GM23338 (cell line): ENCODE measurements at regions not wholly inside any gene's neighbourhood (a gene's known extent, or its start where the extent isn't known, plus 50 kb on each side); places are given as distances from the start of the nearest gene placed in this dataset.

ENCODE experiments used
- ATAC-seq: fragments of 200-7000 bp; cut with Tn5 transposase; 3 replicates; pipeline ENCODE4 v1.9.1; 2020
- DNase-seq: peaks from one replicate; pipeline ENCODE4 v3.0.0-alpha.2; 2015; ENCODE audit warnings: low spot score
- H2AFZ ChIP-seq: fragments of 200-600 bp; sonication (generic); 2 replicates; pipeline ENCODE4 v1.8.0; 2016; ENCODE audit warnings: antibody characterized with exemption, mild to moderate bottlenecking, moderate library complexity
- H3F3A ChIP-seq: fragments of 200-600 bp; sonication (generic); replicated peaks from 2 replicates; pipeline ENCODE4 v1.8.0; 2017; ENCODE audit warnings: antibody characterized with exemption, mixed run types, low read depth
- H3K27ac ChIP-seq: fragments of 200-600 bp; sonication (generic); 2 replicates; pipeline ENCODE4 v1.6.1; 2016; ENCODE audit warnings: low read depth
- H3K27me3 ChIP-seq: fragments of 200-600 bp; sonication (generic); 2 replicates; pipeline ENCODE4 v1.8.0; 2016; ENCODE audit warnings: mild to moderate bottlenecking, mixed run types, moderate library complexity; ENCODE audit not compliant: insufficient read depth
- H3K36me3 ChIP-seq: fragments of 200-600 bp; sonication (generic); 2 replicates; pipeline ENCODE4 v1.8.0; 2016; ENCODE audit warnings: mild to moderate bottlenecking; ENCODE audit not compliant: insufficient read depth
- H3K4me1 ChIP-seq: fragments of 200-600 bp; sonication (generic); 2 replicates; pipeline ENCODE4 v1.8.0; 2016; ENCODE audit warnings: mild to moderate bottlenecking, moderate library complexity; ENCODE audit not compliant: insufficient read depth
- H3K4me2 ChIP-seq: fragments of 200-600 bp; sonication (generic); 2 replicates; pipeline ENCODE4 v1.7.1; 2017; ENCODE audit warnings: mixed run types
- H3K4me3 ChIP-seq: fragments of 200-600 bp; sonication (generic); 2 replicates; pipeline ENCODE4 v1.6.1; 2016; ENCODE audit warnings: mixed run types
- H3K79me2 ChIP-seq: fragments of 200-600 bp; sonication (generic); replicated peaks from 2 replicates; pipeline ENCODE4 v1.8.0; 2017; ENCODE audit warnings: mild to moderate bottlenecking; ENCODE audit not compliant: insufficient read depth
- H3K9me2 ChIP-seq: fragments of 200-600 bp; sonication (generic); 2 replicates; pipeline ENCODE4 v1.8.0; 2017; ENCODE audit not compliant: insufficient read depth
- H4K20me1 ChIP-seq: fragments of 200-600 bp; sonication (generic); replicated peaks from 2 replicates; pipeline ENCODE4 v1.8.0; 2017; ENCODE audit warnings: mild to moderate bottlenecking; ENCODE audit not compliant: insufficient read depth
- H3K27ac Mint-ChIP-seq: 2 replicates; pipeline ENCODE4 v1.8.0; 2020; ENCODE audit warnings: inconsistent platforms, mild to moderate bottlenecking, moderate library complexity, mixed read lengths
- H3K27me3 Mint-ChIP-seq: 3 replicates; pipeline ENCODE4 v1.8.0; 2022; ENCODE audit warnings: low read depth, mild to moderate bottlenecking, moderate library complexity, mixed read lengths, inconsistent platforms; ENCODE audit not compliant: insufficient read depth, poor library complexity
- H3K36me3 Mint-ChIP-seq: 3 replicates; pipeline ENCODE4 v1.8.0; 2021; ENCODE audit warnings: low read depth, mild to moderate bottlenecking, inconsistent platforms, moderate library complexity, mixed read lengths
- H3K4me1 Mint-ChIP-seq: 3 replicates; pipeline ENCODE4 v1.8.0; 2020; ENCODE audit warnings: mild to moderate bottlenecking, inconsistent platforms, mixed read lengths
- H3K4me3 Mint-ChIP-seq: 3 replicates; pipeline ENCODE4 v1.8.0; 2021; ENCODE audit warnings: moderate library complexity, mild to moderate bottlenecking, inconsistent platforms, mixed read lengths
- H3K9me3 Mint-ChIP-seq: 3 replicates; pipeline ENCODE4 v1.8.0; 2020; ENCODE audit warnings: moderate library complexity, mild to moderate bottlenecking, inconsistent platforms, mixed read lengths
- CREB1 ChIP-seq: fragments of 250-450 bp; sonication (Bioruptor Pico); IDR thresholded peaks from 2 replicates; pipeline ENCODE4 v1.5.0; 2020; ENCODE audit warnings: low read depth, mild to moderate bottlenecking, moderate library complexity
- CTCF ChIP-seq, 2 experiments: fragments of 200-600 bp in 1 of 2; sonication (generic) in 1 of 2; conservative IDR thresholded peaks; 2 replicates each; pipeline versions ENCODE4 v1.5.1 to v1.6.1; 2016 to 2017; ENCODE audit warnings: antibody characterized with exemption in 2 of 2, low read depth in 2 of 2, mild to moderate bottlenecking in 2 of 2, moderate library complexity in 1 of 2
- ETS1 ChIP-seq: IDR thresholded peaks from 2 replicates; pipeline ENCODE4 v1.6.1; 2016; ENCODE audit warnings: antibody characterized with exemption
- POLR2AphosphoS5 ChIP-seq: IDR thresholded peaks from 2 replicates; pipeline ENCODE4 v1.6.1; 2016; ENCODE audit warnings: antibody characterized with exemption, low read depth
- ZNF114 ChIP-seq: fragments of 250-450 bp; sonication (Bioruptor Pico); IDR thresholded peaks from 2 replicates; pipeline ENCODE4 v1.5.0; 2020; ENCODE audit warnings: mild to moderate bottlenecking, moderate library complexity
- ZNF462 ChIP-seq: fragments of 250-450 bp; sonication (Bioruptor Pico); IDR thresholded peaks from 2 replicates; pipeline ENCODE4 v1.5.0; 2020; ENCODE audit warnings: mild to moderate bottlenecking, moderate library complexity

GRCh38 chr3:151562891-151563290 lies 102.0 kb upstream of the IGSF10 start:
- Histone ChIP-seq H3K4me2 (no peak overlapping the region), H2AFZ (no peak overlapping the region), H3K36me3 (no peaks in the 10 kb centered on the region), H3K27ac (no peak overlapping the region), H3K27me3 (no peaks in the 10 kb centered on the region), H4K20me1 (no peaks in the 10 kb centered on the region), H3K9me2 (peaks cover 13% of the 10 kb centered on the region; the same call in 1 of the 2 replicates), H3K4me1 (peaks cover 22% of the 10 kb centered on the region), H3K79me2 (no peaks in the 10 kb centered on the region), H3K4me3 (no peak overlapping the region), H3F3A (no peaks in the 10 kb centered on the region)
- Mint-ChIP-seq H3K4me1 (peaks cover 22% of the 10 kb centered on the region), H3K9me3 (no peaks in the 10 kb centered on the region), H3K27me3 (peaks cover 5% of the 10 kb centered on the region), H3K4me3 (no peak overlapping the region), H3K36me3 (no peaks in the 10 kb centered on the region), H3K27ac (no peak overlapping the region)
- ATAC-seq (no peak), DNase-seq (no peak)
- TF ChIP-seq ZNF114 (CRISPR knock-in tag), result no peak
- TF ChIP-seq ETS1, result no peak
- no peak for TF ChIP-seq CTCF (conservative IDR thresholded peaks at IDR 0.05; ENCODE audit: low read depth in 2 of 2)
- TF ChIP-seq CREB1 (CRISPR knock-in tag), result no peak
- TF ChIP-seq ZNF462, result no peak
- TF ChIP-seq POLR2AphosphoS5, result no peak
